Kidney glomerular epithelial cell (primary cell): ENCODE measurements at regions not wholly inside any gene's neighbourhood (a gene's known extent, or its start where the extent isn't known, plus 50 kb on each side); places are given as distances from the start of the nearest gene placed in this dataset.

Source experiments
- DNase-seq: peaks from one replicate; lab custom pipeline; 2025; lab: John Stamatoyannopoulos, UW

DNA sequence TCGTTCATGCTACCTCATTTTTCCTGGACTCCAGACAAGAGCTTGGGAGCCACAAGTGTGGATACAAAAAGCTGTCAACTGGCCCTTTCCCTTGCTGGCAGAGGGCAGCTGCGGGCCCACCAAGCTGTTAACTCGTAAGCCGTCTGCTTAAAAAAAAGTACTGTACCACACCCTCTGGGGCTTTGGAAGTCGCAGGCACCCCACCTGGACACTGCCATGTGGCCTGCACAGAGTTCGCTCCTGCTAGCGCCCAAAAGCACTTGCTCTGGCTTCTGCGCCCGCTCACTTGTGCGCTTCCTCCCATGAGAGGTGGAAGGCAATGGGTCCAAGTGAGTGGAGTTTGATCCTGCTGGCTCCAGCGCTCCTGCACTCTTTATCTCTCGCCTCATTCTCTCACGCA lies 476.4 kb upstream of the FSTL5 start:
- DNase-seq, result no peak

DNA sequence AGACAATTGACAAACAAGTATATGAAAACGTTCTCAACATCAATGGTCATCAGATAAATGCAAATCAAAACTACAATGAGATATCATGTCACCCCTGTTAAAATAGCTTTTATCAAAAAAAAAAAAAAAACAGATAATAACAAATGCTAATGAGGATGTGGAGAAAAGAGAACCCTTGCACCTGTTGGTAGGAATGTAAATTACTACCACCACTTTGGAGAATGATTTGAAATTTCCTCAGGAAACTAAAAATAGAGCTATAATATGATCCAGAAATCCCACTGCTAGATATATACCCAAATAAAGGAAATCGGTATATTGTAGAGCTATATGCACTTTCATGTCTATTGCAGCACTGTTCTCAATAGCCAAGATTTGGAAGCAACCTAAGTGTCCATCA lies 470.6 kb upstream of the FSTL5 start:
- no peak for DNase-seq

DNA sequence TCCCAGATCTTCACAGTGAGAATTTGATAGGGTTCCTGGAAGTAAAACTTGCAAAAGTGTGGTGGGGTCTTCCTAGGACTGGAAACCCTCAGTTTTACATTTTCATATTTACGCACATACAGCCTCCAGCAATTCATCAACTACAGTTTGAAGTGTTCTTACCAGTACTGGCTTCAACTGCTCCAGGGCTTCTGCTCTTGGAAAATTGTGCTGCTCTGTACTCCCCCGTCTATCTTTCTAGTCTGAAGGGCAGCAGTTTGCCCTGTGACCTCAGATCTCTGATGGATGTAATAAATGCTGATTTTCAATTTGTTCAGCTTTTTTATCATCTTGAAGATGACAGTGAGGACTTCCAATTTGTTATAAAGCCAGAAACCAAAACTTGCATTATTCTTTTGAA lies 458.9 kb upstream of the FSTL5 start:
- DNase-seq, result no peak

DNA sequence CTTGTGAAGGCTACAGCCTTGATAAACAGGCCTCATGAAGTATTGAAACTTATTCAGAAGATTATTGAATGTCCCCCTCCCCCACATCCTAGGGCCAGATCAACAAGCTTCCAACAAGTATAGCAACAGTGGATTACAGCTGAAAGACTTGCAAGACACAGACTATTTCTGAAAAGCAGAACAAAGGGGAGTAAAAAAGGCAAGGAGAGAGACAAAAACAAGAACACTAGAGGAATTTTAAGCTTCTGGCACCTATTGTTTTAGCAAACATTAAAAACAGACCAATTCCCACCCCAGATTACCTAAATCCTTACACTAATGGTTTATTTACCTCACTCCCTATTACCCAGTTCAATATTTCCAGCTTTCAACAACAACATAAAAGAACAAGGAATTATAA lies 446.3 kb upstream of the FSTL5 start:
- no peak for DNase-seq

DNA sequence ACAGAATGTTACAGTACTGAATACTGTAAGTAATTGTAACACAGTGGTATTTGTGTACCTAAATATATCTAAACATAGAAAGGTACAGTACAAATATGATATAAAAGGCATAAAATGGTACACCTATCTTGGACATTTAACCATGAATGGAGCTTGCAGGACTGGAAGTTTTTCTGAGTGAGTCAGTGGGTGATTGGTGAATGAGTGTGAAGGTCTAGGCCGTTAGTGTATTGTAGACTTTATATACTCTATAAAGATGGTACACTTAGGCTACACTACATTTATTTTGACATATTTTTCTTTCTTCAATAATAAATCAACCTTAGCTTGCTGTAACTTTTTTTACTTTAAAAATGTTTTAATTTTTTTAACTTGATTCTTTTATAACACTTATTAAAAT lies 422.5 kb upstream of the FSTL5 start:
- DNase-seq, result no peak

DNA sequence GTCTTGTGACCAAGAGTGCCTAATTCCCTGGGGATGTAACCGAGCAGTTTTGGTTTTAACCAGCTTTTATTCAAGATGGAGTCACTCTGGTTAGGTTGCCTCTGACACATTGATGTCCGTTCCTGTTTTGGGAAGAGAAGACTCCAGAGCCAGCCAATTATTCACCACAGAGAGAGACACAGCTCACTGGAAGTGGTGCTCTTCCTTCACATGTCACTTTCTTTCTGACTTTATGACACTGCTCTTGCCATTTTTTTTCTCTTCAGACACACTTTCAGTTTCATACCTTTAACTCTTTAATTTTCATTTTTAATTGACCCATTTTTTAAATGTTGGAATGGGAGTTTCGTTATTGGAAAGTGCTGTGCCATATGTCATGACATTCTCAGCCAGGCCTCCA lies 418.4 kb upstream of the FSTL5 start:
- DNase-seq, result no peak

DNA sequence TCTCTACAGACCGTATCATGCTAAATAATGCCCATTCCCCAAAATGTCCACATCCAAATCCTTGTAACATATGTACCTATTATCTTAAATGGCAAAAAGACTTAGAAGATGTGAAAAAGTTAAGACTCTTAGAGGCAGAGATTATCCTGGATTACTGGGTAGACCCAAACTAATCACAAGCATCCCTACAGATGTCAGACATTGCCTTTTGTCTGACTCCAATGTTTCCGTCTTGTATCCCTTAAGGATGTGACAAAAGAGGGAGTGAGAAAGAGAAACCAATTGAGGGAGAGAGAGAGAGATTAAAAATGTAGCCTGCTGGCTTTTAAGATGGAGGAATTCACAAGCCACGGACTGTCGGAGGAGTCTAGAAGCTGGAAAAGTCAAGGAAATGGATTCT lies 401.9 kb upstream of the FSTL5 start:
- DNase-seq, result no peak

DNA sequence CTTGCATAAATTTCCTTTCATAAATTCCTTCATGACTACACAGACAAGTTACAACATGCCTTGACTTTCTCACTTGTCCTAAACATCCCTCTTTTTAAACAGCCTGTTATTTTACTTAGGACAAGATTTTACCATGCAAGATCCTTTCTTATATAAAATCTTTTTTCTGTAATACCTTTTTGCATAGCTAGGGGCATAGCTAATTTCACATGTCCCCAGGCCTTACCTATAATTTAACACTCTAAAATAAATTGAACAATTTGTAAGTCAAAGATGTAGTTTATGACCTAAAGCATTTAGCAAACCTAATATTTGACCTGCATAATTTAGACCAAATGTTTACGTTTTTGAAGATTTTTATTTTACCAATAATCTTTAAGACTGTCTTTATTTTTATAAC lies 396.3 kb upstream of the FSTL5 start:
- DNase-seq, result no peak

DNA sequence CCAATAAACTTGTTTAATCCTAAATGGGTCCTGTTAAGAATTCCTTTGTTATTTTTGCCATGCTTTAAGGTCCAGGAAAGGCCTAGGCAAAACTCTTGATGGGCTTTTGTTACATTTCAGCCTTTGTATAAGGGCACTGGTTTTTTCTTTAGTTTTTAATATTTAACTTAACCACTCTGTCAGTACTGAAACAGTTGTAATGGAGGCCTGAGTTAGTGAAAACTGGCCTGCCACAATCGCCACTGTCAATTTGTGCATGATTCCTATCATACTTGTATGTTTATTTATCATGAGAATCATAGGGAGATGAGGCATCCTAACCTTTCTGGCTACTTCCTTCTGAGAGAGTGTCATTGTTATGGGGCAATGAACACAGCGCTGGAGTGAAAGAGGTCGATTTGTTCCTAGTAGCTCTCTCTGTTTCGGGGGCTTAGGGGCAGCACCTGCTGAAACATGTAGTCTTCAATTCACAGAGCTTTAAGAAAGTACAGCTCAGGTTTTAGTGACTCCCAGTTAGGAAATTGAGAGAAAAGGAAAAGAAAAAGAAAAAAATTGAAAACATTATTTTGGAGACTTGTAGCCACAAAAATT lies 393.8 kb upstream of the FSTL5 start:
- DNase-seq, result no peak

DNA sequence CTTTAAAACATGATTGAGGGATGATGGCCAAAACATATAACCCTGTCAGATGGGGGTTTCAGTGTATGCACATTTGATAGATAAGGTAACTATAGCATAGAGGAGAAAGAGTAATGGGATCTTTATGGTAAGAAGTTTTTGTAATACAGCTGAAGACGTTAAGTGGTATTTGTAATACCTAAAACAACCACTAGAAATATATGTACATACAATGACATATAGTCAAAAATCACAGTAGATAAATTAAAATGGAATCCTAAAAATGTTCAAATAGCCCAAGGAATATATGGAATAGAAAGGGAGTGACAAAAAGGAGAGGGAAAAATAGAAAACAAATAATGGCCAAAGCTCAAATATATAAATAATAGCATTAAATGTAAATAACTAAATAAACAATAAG lies 371.3 kb upstream of the FSTL5 start:
- DNase-seq, result no peak

DNA sequence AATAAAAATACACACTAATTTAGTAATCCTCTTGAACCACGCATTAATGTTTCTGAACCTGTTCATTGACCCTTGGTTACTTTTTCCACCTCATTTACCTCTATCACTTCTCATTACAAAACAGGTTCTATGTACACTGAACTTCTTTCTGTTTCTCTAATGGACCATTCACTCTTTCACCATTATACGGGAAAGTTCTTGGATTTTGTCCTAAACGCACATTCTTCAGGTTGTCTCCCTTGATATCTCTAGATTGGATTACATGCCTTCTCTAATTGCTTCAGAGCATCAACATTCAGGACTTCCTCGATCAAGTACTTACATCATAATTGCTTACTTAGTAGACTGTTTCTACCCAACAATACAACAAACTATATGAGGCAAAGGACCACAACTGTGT lies 359.4 kb upstream of the FSTL5 start:
- no peak for DNase-seq

DNA sequence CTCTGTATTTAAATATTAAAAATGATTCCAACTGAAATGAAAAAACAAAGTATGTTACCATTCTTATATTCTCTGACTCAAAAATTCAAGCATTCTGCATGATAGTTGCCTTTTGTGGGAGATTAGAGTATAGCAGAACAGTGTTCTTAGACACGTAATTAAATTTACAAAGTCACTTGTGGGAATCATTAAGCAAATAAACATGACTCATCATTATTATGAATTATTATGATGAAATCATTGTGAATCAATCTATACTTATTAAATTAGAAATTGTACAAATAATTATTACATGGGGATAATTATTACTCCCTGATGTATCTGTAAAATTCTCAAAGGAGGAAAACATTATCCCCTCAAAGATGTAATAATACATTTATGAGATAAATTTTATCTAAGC lies 358.9 kb upstream of the FSTL5 start:
- no peak for DNase-seq

DNA sequence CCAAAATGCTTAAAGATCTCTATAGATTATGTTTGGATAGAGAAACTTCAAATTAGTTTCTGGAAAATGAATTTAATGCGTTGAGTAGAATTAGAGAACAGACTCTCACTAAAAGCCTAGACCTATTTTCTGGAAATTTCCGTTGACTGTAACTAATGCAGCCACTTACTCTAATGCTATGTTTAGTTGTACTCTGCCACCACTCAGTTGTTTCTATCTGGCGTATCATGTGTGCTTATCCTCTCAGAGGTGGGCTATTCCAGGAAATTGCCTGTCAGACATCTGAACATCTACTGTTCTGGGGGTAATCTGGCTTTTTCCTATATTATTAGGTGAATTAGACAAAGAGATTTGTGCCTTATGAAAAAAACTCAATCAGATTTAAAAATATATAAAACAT lies 347.1 kb upstream of the FSTL5 start:
- DNase-seq, result no peak

DNA sequence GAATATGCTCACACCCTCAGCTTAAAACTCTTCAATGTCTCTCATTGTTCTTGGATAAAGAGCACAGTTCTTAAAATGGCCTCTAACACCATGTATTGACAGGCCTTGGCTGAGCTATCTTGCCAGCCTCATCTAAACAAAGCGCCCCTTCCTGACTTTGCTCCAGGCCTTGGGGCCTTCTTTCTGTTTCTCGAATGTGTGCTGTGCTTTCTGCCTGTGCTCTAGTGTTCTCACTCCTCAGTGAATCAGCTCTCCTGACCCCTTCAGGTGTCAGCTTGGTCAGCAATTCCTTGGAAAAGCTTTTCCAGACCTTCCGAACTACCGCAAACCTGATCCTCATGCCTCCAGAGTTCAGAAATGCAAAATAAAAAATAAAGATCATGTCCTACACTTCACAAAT lies 346.3 kb upstream of the FSTL5 start:
- no peak for DNase-seq

DNA sequence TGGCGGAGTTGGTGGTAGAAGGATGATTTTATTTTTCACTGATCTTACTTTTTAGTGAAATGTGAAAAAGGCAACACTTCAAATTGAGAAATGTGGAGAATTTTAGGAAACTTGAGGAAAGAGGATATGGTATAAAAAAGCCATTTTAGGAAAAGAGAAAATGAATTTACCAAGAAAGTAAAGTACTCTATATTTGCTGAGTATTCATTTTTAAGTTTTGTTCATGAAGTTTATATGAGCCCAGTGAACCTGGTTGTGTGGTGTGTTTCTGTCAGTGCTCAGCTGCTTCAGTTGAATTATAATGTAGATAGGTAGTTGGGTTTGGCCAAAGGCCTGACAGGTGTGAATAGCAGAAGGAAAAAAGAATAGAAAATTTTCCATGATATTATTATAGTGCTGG lies 345.5 kb upstream of the FSTL5 start:
- DNase-seq, result no peak

DNA sequence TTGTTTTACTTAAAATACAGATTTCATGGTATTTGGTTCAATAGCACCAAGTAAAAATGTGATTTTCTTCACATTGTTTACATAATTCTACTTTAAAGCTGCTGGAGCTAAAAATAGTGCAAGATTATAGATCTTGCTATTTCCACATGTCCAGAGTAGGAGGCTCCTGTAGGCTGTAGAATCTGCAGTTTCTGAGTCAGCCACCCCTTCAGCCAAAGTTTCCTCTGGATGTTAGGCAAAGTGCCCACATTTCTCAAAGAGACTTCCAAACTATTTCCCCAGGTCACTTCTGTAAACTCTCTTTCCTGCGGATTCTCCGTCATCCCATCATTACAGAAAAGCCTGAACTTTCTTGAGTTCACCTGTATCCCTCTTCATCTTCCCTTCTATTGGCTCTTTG lies 342.5 kb upstream of the FSTL5 start:
- no peak for DNase-seq

DNA sequence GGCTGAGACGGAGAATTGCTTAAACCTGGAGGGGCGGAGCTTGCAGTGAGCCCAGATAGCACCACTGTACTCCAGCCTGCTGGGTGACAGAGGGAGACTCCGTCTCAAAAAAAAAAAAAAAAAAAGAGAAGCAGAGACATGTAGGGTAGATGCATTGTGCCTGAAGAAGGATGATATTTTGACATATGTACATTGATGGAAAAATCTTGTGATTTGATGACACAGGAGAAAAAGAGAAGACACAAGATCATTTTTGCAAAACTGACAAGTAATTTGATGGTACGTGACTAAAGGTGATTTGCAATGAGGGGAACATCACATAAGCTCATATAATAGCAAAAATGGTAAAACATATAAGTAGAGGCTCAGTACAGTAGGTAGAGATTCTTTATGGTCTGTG lies 340.1 kb upstream of the FSTL5 start:
- DNase-seq, result no peak

DNA sequence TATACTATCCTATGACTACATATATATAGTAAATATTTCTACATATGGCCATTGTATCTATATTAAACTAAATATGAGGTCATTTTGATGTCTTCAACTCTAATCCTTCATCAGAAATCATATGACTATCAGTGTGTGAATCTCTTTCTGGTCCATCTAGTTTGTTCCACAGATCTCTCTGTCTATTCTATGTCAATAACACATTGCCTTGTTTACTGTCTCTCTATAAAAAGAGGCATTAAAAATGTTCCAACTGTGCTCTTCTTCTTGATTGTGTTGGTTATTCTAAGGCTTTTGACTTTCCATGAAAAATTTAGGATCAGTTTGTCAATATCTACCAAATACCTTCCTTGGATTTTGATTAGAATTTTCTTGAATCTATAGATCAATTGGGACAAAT lies 338.3 kb upstream of the FSTL5 start:
- DNase-seq, result no peak

DNA sequence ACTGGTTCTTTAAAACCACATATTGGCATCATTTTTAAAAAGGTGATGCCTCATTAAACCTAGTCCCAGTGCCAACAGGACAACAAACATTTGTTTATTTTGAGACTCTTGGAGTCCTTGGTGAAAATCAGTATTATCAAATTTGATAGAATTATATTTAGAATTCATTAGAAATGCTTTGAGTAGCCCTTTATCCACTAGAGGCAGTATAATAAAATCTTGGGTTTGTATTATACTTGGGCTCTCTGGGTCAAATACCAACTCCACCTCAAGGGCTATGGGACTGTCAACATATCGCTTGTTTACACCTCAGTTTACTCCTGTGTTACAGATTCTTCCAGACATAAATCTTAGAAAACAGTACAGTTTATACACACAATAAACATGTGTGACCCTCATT lies 335.7 kb upstream of the FSTL5 start:
- DNase-seq, result no peak

DNA sequence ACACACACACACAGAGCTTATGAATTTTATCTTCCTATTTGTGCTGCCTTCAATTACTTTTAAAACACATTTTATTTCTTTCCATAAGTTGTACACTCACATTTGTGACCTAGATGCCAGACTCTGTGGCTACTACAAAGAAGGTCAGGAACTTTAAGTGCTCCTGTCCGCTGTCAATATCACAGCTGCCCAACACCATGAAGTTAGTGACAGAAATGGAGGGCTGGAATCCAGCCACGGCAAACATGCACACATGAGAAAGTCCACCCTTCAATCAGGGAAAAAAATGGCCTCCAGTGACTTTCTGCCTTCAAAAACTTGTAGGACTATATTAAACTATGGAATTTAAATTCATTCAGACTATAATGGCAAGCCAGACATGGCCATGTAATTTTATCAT lies 334.4 kb upstream of the FSTL5 start:
- no peak for DNase-seq

DNA sequence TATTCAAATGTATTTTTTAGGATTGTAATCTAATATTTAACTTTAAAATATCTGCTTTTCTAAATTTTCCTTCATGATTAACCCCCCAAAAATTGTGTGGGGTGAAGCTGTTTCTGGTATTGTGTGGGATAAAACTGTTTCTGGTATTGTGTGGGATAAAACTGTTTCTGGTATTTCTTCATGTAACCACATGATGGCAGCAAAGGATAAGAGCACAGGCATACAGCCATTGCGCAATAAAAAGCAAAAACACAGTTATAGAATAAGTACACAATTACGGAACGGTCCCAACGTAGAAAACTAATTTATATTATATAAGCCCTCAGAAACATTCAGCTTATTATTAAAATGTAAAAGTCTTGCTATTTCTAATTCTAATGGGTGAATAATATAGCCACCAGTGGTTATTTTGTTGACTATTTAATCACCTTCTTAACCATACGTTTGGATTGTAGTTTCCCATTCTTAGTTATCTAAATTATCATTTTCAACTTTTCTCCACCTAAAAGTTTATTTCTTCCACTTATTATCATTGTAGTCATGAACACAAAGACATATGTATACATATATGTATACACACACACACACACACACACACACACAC lies 333.9 kb upstream of the FSTL5 start:
- peak; percentile 48 for DNase-seq

DNA sequence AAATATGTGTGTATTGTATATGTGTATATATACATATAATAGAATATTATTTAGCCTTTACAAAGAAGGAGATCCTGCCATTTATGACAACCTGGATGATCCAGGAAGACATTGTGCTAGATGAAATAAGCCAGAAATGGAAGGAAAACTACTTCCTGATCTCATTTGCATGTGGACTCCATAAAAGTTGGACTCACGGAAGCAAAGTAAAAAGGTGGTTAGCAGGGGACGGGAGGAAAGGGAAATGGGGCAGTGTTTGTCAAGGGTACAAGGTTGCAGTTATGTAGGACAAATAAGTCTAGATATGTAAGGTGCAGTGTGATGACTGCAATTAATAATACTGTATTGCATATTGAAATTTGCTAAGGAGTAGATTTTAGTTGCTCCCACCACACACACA lies 331.1 kb upstream of the FSTL5 start:
- DNase-seq, result no peak

DNA sequence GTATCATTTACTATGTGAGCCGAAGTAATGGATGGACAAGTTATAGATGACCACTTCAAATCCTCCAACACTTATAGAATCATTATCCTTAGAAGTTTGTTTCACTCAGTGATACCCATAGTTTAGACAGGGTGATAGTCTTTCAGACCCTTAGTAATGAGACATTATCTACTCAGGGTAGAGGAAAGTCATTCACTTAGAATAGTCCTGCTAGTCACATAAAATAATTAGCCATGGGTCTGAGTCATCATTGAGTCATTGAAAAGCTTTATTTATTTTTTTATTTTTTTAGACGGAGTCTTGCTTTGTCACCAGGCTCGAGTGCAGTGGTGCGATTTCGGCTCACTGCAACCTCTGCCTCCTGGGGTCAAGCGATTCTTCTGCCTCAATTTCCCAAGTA lies 321.7 kb upstream of the FSTL5 start:
- DNase-seq, result peak; percentile 65

DNA sequence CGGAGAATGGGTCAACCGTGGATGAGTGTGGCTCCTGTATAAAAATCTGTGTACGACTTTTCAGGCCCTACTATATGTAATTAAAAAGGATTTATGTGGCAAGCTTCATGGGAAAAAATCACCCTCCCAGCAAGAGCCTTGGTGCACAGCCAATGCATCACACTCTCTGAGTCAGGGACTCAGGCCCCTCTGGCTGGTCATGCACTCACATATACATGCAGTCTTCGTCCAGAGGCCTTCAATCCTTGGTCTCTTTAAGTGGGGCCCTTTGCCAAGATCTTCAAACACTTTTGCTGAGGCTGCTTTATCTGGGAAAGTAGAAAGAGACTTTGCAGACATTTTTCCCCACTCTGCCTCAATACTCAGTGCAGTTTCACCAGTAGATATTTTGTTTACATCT lies 311.4 kb upstream of the FSTL5 start:
- no peak for DNase-seq

DNA sequence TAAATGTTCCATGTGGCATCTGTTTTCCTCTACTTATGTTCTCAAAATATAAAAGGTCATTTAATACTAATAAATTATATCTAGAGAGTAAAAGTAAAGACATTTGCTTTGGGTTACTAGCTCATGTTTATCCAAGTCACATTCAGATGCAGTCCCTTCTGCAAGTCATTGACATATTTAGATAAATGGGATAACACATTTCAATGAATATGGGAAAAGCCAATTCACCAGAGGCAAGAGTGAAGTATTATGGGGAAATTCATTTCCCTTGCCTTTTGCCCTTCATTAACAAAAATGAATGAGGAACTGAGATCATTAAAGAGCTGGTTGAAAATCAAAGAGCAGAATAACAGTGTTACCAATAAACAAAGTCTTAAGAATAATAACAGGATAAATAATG lies 306.2 kb upstream of the FSTL5 start:
- no peak for DNase-seq
